Activated naive CD4-positive, alpha-beta T cell treated with anti-CD3 and anti-CD28 coated beads, Interleukin-2, amount 50 U/mL, for 24 hours (primary cell): ENCODE measurements at regions not wholly inside any gene's neighbourhood (a gene's known extent, or its start where the extent isn't known, plus 50 kb on each side); places are given as distances from the start of the nearest gene placed in this dataset.
"Not testable (repeated sequence)": the region's sequence is repeated elsewhere in the genome, so short reads cannot be mapped to it uniquely, and the experiment has no call there.

Experiments
- H3K27ac Mint-ChIP-seq: one replicate; pipeline ENCODE4 v1.8.0; 2021; ENCODE audit warnings: mild to moderate bottlenecking, mixed read lengths
- H3K27me3 Mint-ChIP-seq: one replicate; pipeline ENCODE4 v1.8.0; 2021; ENCODE audit warnings: mixed read lengths
- H3K36me3 Mint-ChIP-seq: one replicate; pipeline ENCODE4 v1.8.0; 2021; ENCODE audit warnings: mixed read lengths
- H3K4me1 Mint-ChIP-seq: one replicate; pipeline ENCODE4 v1.8.0; 2021; ENCODE audit warnings: mixed read lengths
- H3K4me3 Mint-ChIP-seq: one replicate; pipeline ENCODE4 v1.8.0; 2021; ENCODE audit warnings: mild to moderate bottlenecking, mixed read lengths
- H3K9me3 Mint-ChIP-seq: one replicate; pipeline ENCODE4 v1.8.0; 2021; ENCODE audit warnings: mixed read lengths

DNA sequence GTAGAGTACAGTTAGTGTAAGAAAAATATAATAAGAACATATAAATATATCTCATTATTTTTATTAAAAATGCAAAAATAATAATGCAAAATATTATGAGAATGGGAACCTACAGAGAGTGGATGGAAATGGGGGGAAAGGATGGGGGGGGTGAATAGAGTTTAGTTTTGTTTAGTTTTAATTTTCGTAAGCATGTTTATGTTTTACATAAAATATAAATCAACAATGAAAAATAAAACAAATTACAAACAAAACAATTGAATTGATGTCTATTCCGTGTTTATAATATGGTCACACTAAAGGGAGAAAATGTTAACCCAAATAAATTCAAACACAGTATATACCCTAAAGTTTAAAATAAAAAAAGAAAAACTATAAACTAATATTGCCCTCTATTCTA, 1717.4 kb upstream of the SPRY2 start:
- Mint-ChIP-seq H3K27ac (no peak overlapping the region), H3K4me3 (no peak overlapping the region), H3K27me3 (no peaks in the 10 kb centered on the region), H3K36me3 (no peaks in the 10 kb centered on the region), H3K9me3 (peaks cover 10% of the 10 kb centered on the region), H3K4me1 (no peaks in the 10 kb centered on the region)

DNA sequence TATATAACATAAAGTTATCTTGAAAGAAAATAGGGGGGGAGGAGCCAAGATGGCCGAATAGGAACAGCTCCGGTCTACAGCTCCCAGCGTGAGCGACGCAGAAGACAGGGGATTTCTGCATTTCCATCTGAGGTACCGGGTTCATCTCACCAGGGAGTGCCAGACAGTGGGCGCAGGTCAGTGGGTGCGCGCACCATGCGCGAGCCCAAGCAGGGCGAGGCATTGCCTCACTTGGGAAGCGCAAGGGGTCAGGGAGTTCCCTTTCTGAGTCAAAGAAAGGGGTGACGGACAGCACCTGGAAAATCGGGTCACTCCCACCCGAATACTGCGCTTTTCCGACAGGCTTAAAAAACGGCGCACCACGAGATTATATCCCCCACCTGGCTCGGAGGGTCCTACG, 1704.4 kb upstream of the SPRY2 start:
- H3K36me3 Mint-ChIP-seq, H3K9me3 Mint-ChIP-seq, H3K4me1 Mint-ChIP-seq: not testable (repeated sequence)

DNA sequence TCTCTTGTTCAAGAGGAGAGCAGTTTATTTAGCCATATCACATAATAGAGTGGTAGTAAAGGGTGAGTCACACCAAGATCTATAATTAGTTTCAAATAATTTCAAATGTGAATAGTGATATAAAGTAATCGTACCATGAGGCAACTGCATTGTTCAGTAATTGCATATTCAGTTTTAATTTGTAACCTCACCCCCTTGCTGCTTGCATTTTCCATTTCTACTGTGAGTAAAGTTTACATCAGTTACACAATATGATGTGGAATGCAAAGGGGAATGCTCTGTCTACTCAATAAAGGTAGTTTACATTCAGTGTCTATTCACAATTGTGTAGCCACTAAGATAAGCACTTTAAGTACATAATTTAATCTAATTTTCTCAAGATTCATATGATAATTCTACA, 1695.7 kb upstream of the SPRY2 start:
- H3K4me3 Mint-ChIP-seq = no peak overlapping the region
- H3K36me3 Mint-ChIP-seq = no peaks in the 10 kb centered on the region
- H3K27ac Mint-ChIP-seq = no peak overlapping the region
- no peaks in the 10 kb centered on the region for H3K4me1 Mint-ChIP-seq
- no peaks in the 10 kb centered on the region for H3K27me3 Mint-ChIP-seq
- peaks cover 5% of the 10 kb centered on the region for H3K9me3 Mint-ChIP-seq

More for the DNA sequence above, 1704.4 kb upstream of the SPRY2 start:
- not testable (repeated sequence) for H3K4me3 Mint-ChIP-seq, H3K27me3 Mint-ChIP-seq, H3K27ac Mint-ChIP-seq

DNA sequence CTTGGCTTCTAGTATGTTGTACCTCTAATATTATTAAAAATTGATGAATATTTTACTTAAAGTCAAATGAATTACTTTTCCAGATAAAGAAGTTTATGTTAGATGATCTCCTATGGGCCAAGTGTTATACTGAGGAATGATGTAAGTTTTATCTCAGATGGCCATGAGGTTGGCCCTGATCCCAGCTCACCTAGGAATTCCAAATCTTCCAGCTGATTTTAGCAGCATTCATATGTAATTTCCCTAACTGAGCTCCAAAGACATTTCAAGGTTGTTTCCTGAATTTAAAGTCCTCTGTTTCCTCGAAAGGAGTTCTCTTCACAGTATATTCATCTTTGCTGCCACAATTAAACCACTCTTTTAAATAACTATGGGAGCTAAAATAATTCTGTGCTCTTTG, 1670.4 kb upstream of the SPRY2 start:
- Mint-ChIP-seq H3K27me3 (no peaks in the 10 kb centered on the region), H3K9me3 (peaks cover 13% of the 10 kb centered on the region), H3K4me1 (no peaks in the 10 kb centered on the region), H3K27ac (no peak overlapping the region), H3K36me3 (no peaks in the 10 kb centered on the region), H3K4me3 (no peak overlapping the region)

DNA sequence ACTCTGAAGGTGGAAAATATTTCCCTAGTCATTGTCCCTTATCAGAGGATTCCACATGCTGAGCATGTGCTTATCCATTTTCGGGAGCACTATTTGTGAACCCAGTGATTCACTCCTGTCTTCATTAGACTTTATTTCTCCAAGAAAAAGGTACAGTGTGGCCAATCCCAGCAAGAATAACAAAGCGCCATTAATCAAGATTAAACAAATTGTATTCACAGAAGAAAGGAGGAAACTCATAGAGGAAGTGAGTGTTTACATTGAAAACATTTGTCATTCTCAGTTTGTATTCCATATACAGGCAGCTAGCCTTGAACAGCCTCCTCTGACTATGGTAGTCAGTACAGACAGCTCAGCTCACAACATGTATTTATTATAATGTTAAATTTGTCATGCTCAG, 1669.9 kb upstream of the SPRY2 start:
- Mint-ChIP-seq H3K4me1 (no peaks in the 10 kb centered on the region), H3K36me3 (no peaks in the 10 kb centered on the region), H3K4me3 (no peak overlapping the region), H3K9me3 (peaks cover 16% of the 10 kb centered on the region), H3K27ac (no peak overlapping the region), H3K27me3 (no peaks in the 10 kb centered on the region)

DNA sequence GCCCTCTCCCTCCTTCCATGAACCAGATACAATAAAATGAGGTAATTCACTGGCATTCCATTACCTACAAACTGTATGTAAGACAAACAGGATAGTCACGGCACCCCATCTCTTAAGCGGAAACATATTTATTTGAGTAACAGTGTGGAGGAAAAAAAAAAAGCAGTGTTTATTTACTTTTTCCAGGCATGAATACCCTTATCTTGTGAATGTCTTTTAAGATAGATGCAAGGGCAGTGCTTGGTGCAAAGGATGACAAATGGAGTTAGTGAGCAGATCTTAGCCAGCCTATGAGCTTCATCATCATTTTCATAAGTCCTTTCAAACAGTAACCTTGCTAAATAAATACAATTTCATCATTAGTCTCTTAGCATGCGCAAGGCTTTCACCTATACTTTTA, 1661.8 kb upstream of the SPRY2 start:
- no peaks in the 10 kb centered on the region for H3K36me3 Mint-ChIP-seq
- peaks cover 10% of the 10 kb centered on the region for H3K9me3 Mint-ChIP-seq
- H3K27me3 Mint-ChIP-seq = no peaks in the 10 kb centered on the region
- H3K27ac Mint-ChIP-seq = no peak overlapping the region
- H3K4me3 Mint-ChIP-seq = no peak overlapping the region
- no peaks in the 10 kb centered on the region for H3K4me1 Mint-ChIP-seq

DNA sequence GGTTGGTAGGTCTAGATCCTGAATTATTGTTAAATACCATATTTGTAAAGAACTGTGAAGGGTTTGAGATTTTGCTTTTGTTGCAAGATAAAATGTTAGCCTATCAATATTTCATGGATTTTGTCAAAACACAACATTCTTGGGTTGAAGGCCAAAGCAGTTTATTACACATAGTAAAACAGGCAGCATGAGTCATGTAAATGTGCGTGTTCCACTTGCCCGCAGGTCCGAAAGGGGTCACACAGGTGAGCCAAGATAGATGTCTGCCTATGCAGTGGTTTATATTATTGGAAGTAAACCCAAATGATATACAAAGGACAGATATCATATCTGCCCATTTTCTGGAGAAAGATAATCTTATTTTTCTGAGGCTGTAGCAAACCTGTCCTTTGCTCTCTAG, 1654.4 kb upstream of the SPRY2 start:
- Mint-ChIP-seq H3K9me3 (no peaks in the 10 kb centered on the region), H3K27me3 (no peaks in the 10 kb centered on the region), H3K4me1 (no peaks in the 10 kb centered on the region), H3K27ac (no peak overlapping the region), H3K4me3 (no peak overlapping the region), H3K36me3 (no peaks in the 10 kb centered on the region)

DNA sequence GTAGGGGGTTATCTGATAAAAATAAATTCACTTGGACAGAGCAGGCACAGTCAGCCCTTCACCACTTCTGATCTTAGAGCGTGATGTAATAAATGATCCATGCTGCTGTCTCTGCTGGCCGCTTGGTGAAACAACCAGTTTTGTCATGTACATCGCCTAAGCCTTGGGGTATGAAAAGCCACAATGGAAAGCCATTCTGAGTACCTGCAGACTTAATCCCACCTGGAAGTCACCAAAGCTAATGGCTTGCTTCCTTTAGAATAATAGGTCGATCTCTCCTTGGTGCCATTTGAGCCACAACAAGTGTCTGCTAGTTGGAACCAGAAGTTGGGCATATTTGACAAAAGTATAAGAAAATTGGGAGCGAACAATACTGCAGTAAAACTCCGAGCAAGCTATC, 1649.7 kb upstream of the SPRY2 start:
- Mint-ChIP-seq H3K4me1 (no peaks in the 10 kb centered on the region), H3K27ac (no peak overlapping the region), H3K4me3 (no peak overlapping the region), H3K9me3 (peaks cover 6% of the 10 kb centered on the region), H3K36me3 (no peaks in the 10 kb centered on the region), H3K27me3 (no peaks in the 10 kb centered on the region)

DNA sequence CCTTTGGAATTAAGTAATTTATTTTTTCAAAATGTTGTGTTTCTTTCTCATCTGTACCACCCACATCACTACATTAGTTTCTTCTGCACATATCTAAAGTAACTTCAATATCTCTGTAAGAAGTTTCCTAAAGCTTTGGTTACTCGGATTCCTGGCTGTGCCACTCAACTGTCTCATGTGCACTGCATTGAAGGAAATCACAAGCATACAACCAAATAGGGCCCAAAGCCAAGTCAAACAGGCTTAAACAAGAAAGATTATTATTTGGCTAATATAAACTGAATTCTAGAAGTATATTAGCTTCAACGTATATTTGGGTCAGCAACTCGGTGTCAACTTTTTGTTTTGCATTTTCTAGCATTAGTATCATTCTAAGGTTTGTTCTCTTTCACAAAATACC, 1647.6 kb upstream of the SPRY2 start:
- Mint-ChIP-seq H3K4me1 (no peaks in the 10 kb centered on the region), H3K4me3 (no peak overlapping the region), H3K27ac (no peak overlapping the region), H3K36me3 (no peaks in the 10 kb centered on the region), H3K27me3 (no peaks in the 10 kb centered on the region), H3K9me3 (peaks cover 6% of the 10 kb centered on the region)

DNA sequence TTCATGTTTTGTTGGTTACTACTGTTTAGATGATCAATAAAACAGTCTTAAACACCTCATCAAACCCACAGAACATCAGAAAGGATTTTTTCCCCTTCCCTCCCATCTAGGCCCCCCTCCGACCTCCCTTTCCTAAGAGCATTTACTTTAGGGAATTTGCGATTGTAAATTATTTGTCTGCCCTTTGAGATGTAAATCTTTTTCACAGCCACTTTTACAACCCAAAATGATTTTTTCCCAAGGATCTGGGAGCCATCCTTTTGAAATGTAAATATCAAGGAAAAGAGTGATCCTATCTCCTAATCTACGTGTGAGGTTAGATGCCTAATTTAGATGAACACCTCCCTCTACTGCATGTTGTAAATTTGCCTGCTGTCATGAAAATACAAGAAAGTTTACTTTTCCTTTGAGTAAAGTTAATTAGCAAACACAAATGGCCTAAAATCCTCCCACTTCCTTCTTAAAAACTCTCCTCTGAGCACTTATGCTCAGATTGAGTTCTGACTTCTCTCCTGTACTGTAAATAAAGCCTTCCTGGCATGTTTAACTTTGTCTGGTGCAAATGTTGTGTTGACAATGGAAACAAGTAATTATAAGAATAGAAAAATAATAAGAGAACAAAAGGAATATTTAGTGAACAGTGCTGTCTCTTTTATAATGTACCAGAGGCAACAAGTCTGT, 1646.9 kb upstream of the SPRY2 start:
- Mint-ChIP-seq H3K27ac (no peak overlapping the region), H3K4me3 (no peak overlapping the region), H3K4me1 (no peaks in the 10 kb centered on the region), H3K9me3 (peaks cover 6% of the 10 kb centered on the region), H3K27me3 (no peaks in the 10 kb centered on the region), H3K36me3 (no peaks in the 10 kb centered on the region)

DNA sequence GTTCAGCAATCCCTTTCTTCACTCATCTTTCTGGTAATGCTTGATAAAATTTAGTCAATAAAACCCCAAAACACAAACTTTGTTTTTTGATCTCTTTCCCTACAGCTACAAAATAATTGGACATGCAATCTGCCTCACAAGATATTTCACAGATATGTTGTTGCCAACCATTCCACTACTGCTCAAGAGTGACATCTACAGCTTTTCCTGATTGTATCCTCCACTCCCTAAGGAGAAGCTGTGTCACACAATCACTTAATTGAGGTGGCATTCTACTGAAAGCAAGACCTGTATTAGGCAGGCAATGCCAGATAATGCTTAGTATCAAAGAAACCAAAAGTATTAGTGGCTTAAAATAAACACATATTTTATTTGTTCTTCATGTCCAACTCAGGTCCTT, 1646.2 kb upstream of the SPRY2 start:
- Mint-ChIP-seq H3K9me3 (peaks cover 6% of the 10 kb centered on the region), H3K4me3 (no peak overlapping the region), H3K27me3 (no peaks in the 10 kb centered on the region), H3K36me3 (no peaks in the 10 kb centered on the region), H3K27ac (no peak overlapping the region), H3K4me1 (no peaks in the 10 kb centered on the region)

DNA sequence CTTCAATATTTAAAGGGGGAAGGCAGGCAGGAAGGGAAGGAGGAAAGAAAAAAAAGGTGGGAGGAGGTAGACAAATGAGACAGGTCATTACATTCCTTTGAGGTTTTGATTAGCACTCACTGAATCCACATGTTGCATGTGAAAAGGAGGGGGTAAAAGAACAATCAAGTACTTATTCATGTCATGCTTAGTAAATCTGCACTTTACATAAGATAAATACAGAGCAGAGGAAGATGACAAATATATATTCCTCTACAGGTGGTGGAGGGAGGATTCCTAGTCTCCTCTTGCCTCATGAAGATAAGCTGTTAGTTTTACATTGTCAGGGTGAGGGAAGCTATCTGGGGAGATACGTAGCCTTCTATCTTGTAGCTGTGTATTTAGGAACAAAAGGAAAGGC, 1645.4 kb upstream of the SPRY2 start:
- no peak overlapping the region for H3K4me3 Mint-ChIP-seq
- no peaks in the 10 kb centered on the region for H3K4me1 Mint-ChIP-seq
- H3K9me3 Mint-ChIP-seq = peaks cover 6% of the 10 kb centered on the region
- H3K27me3 Mint-ChIP-seq = no peaks in the 10 kb centered on the region
- H3K36me3 Mint-ChIP-seq = no peaks in the 10 kb centered on the region
- H3K27ac Mint-ChIP-seq = no peak overlapping the region

DNA sequence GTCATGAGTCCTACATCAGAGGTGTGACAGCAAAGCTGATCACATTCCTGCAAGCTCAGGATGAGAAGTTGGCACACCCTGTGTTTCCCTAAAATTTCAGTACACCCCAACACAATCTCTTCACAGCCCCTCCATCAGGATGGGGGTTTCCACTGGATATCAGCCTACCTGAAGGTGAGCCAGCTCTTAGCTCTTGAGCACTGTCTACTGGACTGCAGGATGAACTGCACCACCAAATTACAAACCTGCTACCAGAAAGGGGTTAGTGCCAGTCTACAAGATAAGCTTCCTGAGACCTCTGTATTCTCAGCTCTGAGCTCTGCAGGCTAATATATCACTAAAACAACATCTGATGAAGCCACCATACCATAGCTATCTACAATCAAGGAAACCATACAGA, 1616.2 kb upstream of the SPRY2 start:
- Mint-ChIP-seq H3K4me1 (no peaks in the 10 kb centered on the region), H3K27ac (no peak overlapping the region), H3K4me3 (no peak overlapping the region), H3K9me3 (peaks cover 12% of the 10 kb centered on the region), H3K36me3 (no peaks in the 10 kb centered on the region), H3K27me3 (no peaks in the 10 kb centered on the region)

DNA sequence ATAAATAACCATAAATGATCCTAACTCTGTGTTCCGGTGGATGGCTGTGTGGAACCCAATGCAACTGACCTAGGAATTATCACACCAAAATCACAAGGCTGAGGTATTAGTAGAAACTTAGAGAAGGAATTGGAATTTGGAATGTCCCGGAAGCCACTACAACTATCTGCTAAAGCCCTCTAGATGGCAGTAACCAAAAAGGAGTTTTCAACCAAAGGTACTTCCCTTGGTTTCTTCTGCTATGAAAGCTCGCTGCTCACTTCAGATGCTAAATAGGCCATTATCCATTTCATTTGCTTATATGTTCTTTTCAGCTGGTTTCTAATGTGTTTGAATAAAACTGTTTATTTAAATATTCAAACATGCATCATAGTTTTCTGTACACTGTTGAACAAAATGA, 1589.1 kb upstream of the SPRY2 start:
- H3K27me3 Mint-ChIP-seq = no peaks in the 10 kb centered on the region
- H3K36me3 Mint-ChIP-seq = no peaks in the 10 kb centered on the region
- peaks cover 12% of the 10 kb centered on the region for H3K9me3 Mint-ChIP-seq
- no peak overlapping the region for H3K4me3 Mint-ChIP-seq
- H3K27ac Mint-ChIP-seq = no peak overlapping the region
- no peaks in the 10 kb centered on the region for H3K4me1 Mint-ChIP-seq

DNA sequence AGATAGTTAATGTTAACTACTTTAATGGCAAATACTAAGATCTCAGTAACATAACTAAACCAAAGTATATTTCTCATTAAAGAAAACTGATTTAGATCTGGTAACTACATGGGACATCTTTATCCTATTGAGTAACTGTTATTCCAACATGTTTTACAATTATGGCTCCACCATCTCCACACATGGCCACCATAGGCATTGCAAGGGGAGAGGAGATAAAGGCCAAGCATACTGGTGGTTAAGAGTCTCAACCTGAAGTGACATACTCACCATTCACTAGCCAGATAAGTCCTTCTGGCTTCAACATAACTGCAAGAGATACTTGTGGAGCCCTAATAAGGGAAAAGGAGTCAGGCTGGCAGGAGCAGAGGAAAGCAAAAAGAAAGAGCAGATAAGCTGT, 1586.4 kb upstream of the SPRY2 start:
- H3K27ac Mint-ChIP-seq = no peak overlapping the region
- H3K4me1 Mint-ChIP-seq = no peaks in the 10 kb centered on the region
- no peaks in the 10 kb centered on the region for H3K36me3 Mint-ChIP-seq
- H3K9me3 Mint-ChIP-seq = no peaks in the 10 kb centered on the region
- H3K27me3 Mint-ChIP-seq = no peaks in the 10 kb centered on the region
- H3K4me3 Mint-ChIP-seq = no peak overlapping the region

DNA sequence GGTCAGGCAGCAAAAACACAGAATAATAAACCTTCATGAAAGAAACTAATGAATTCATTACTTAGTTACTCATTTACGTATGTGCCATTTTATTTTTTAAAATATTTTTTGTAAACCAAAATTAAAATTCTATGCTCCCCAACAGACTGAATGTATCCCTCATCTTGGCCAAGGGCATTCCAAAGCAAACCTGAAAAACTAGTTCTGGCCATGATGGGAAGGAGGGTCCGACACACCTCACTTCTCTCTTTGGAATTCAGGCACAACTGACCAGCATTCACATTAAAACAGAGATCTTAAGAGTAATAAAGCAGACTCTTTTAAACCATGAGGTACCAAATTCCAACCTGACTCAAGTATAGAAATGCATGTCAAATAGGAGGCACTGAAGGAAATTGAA, 1576.9 kb upstream of the SPRY2 start:
- H3K36me3 Mint-ChIP-seq = no peaks in the 10 kb centered on the region
- no peaks in the 10 kb centered on the region for H3K27me3 Mint-ChIP-seq
- no peaks in the 10 kb centered on the region for H3K4me1 Mint-ChIP-seq
- peaks cover 6% of the 10 kb centered on the region for H3K9me3 Mint-ChIP-seq
- no peak overlapping the region for H3K27ac Mint-ChIP-seq
- no peak overlapping the region for H3K4me3 Mint-ChIP-seq

DNA sequence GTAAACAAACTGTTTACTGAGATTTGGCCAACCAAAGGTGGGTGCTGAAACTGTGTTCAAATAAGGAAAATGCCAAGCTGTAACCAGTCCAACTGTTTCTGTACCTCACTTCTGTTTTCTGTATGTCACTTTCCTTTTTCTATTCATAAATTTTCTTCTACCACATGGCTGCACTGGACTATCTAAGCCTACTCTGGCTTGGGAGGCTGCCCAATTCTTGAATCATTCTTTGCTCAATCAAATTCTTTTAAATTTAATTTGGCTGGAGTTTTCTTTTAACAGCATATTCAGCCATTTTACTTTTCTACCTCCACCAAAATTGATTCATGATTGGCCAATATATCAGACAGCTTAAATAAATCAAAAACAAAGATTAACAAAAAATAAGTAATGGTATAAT, 1575.5 kb upstream of the SPRY2 start:
- H3K27ac Mint-ChIP-seq = no peak overlapping the region
- H3K4me3 Mint-ChIP-seq = no peak overlapping the region
- H3K9me3 Mint-ChIP-seq = peaks cover 6% of the 10 kb centered on the region
- H3K27me3 Mint-ChIP-seq = no peaks in the 10 kb centered on the region
- no peaks in the 10 kb centered on the region for H3K36me3 Mint-ChIP-seq
- H3K4me1 Mint-ChIP-seq = no peaks in the 10 kb centered on the region
